Heart left ventricle (tissue), 16 donors: ENCODE measurements at regions not wholly inside any gene's neighbourhood (a gene's known extent, or its start where the extent isn't known, plus 50 kb on each side); places are given as distances from the start of the nearest gene placed in this dataset.

ENCODE experiments used
- ATAC-seq, 4 donors: fragments of 200-7000 bp; cut with Tn5 transposase; one replicate each; pipeline ENCODE4 v1.9.1; 2020 to 2022; ENCODE audit warnings: moderate library complexity in 4 of 4, mild to moderate bottlenecking in 3 of 4, moderate number of reproducible peaks in 1 of 4
- DNase-seq, 5 donors: peaks; one replicate each; pipeline ENCODE4 v3.0.0-alpha.2; 2020
- H3K27ac ChIP-seq, 12 donors: fragments of 200-600 bp; sonication (generic) in 4 of 12; one replicate each; pipeline versions ENCODE4 v1.5.0 to v1.8.0; 2016 to 2022; ENCODE audit warnings: mild to moderate bottlenecking in 2 of 12
- H3K27me3 ChIP-seq, 9 donors: fragments of 200-600 bp; sonication (generic) in 2 of 9; one replicate each; pipeline versions ENCODE4 v1.5.1 to v1.8.0; 2016 to 2022; ENCODE audit warnings: mild to moderate bottlenecking in 3 of 9
- H3K36me3 ChIP-seq, 9 donors: fragments of 200-600 bp; sonication (generic) in 2 of 9; one replicate each; pipeline versions ENCODE4 v1.5.0 to v1.8.0; 2018 to 2022; ENCODE audit warnings: mild to moderate bottlenecking in 2 of 9
- H3K4me1 ChIP-seq, 12 donors: fragments of 200-600 bp; sonication (generic) in 4 of 12; one replicate each; pipeline versions ENCODE4 v1.5.0 to v1.8.0; 2016 to 2022; ENCODE audit warnings: mild to moderate bottlenecking in 3 of 12
- H3K4me3 ChIP-seq, 12 donors: fragments of 200-600 bp; sonication (generic) in 4 of 12; one replicate each; pipeline versions ENCODE4 v1.5.0 to v1.8.0; 2017 to 2022; ENCODE audit warnings: mild to moderate bottlenecking in 9 of 12, moderate library complexity in 4 of 12
- H3K9me3 ChIP-seq, 12 donors: fragments of 200-600 bp; sonication (generic) in 4 of 12; one replicate each; pipeline versions ENCODE4 v1.5.0 to v1.8.0; 2016 to 2022; ENCODE audit warnings: mild to moderate bottlenecking in 1 of 12
- POLR2A ChIP-seq, 2 donors: fragments of 450-650 bp; IDR thresholded peaks; one replicate each; pipeline ENCODE4 v1.6.1; 2017; ENCODE audit warnings: antibody characterized with exemption in 2 of 2, mild to moderate bottlenecking in 2 of 2, moderate library complexity in 2 of 2
- WGBS, 4 donors: extraction: QIAGEN DNeasy Blood & Tissue Kit in 2 of 4; methylation state at CpG; one replicate each; pipeline versions ENCODE4 v1.1.5 to v1.1.7; 2013 to 2018; 5-methylcytosine and 5-hydroxymethylcytosine counted together
- intact Hi-C, 10 donors: fragments of 100-400 bp; cut with DNase I; formaldehyde crosslinking; loops; one replicate each; pipeline versions ENCODE4 v1.11.1 to v1.14.2; 2022
- TF ChIP-seq, protein P1 (sequence below), 12 donors: fragments of 200-600 bp; sonication (generic) in 4 of 12; IDR thresholded peaks; one replicate each; pipeline versions ENCODE4 v1.5.0 to v1.8.0; 2018 to 2022; ENCODE audit warnings: antibody characterized with exemption in 12 of 12, mild to moderate bottlenecking in 5 of 12
- donor health status: ischemic (EF 13 %, LVEDD 7.1; RV severe dilation, severe dysfunction).
- donor health status: healthy with polysubstance abuse.
- donor health status: DM: no; HTN: yes; CAD: no.
- donor health status: DM: no; HTN: no; CAD: no.
- donor health status: ischemic (EF 25% LVEDD 6.9; RV normal size, moderate dysfunction).
- donor health status: ischemic (EF 25% LVEDD 5.7; RV mildly dilated, moderate dysfunction).
- donor health status: healthy.
- donor health status: DM: yes; HTN: yes; CAD: no.
- donor health status: ischemic (EF 35%, LVEDD 5.7; RV mildly dilated, moderate dysfunction).
- donor health status: nonischemic (EF 11% LVEDD 7.7; RV severe dilation, severe dysfunction).
- donor health status: DM: yes; HTN: yes; CAD: no.
- donor health status: PGD.
- donor health status: ischemic (EF 29% LVEDD 5.4; RV normal size, mild dysfunction).
- donor health status: nonischemic (EF 23%, LVEDD 6.1; RV moderate dilation, normal function).

- ATAC-seq (no peak), DNase-seq (no peak)
- Histone ChIP-seq H3K36me3 (no peaks in the 10 kb centered on the region), H3K27me3 (no peaks in the 10 kb centered on the region), H3K9me3 (no peaks in the 10 kb centered on the region), H3K4me1 (peaks cover 0 to 48% (median 3%) of the 10 kb centered on the region in 12 donors), H3K27ac (peak overlapping the region in 1 of 12 donors; percentile 85), H3K4me3 (no peak overlapping the region)
- no peak for TF ChIP-seq POLR2A (IDR thresholded peaks at IDR 0.05)
- TF ChIP-seq, protein P1, sequence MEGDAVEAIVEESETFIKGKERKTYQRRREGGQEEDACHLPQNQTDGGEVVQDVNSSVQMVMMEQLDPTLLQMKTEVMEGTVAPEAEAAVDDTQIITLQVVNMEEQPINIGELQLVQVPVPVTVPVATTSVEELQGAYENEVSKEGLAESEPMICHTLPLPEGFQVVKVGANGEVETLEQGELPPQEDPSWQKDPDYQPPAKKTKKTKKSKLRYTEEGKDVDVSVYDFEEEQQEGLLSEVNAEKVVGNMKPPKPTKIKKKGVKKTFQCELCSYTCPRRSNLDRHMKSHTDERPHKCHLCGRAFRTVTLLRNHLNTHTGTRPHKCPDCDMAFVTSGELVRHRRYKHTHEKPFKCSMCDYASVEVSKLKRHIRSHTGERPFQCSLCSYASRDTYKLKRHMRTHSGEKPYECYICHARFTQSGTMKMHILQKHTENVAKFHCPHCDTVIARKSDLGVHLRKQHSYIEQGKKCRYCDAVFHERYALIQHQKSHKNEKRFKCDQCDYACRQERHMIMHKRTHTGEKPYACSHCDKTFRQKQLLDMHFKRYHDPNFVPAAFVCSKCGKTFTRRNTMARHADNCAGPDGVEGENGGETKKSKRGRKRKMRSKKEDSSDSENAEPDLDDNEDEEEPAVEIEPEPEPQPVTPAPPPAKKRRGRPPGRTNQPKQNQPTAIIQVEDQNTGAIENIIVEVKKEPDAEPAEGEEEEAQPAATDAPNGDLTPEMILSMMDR (IDR thresholded peaks at IDR 0.05), result no peak
- intact Hi-C loops, result no loop called here
- whole genome bisulfite sequencing, 4 donors, result 79 to 87% (median 82%) methylated on average over 9 of the region's 9 CpGs
Measured at GRCh38 chr4:184329235-184329634, 111.6 kb upstream of the ENPP6 start.

- ATAC-seq, result no peak
- Histone ChIP-seq H3K9me3 (no peaks in the 10 kb centered on the region), H3K27me3 (no peaks in the 10 kb centered on the region), H3K4me3 (no peak overlapping the region), H3K27ac (peak overlapping the region in 1 of 12 donors; percentile 23), H3K36me3 (no peaks in the 10 kb centered on the region), H3K4me1 (peaks cover 0 to 48% (median 3%) of the 10 kb centered on the region in 12 donors)
- DNase-seq, result no peak
- WGBS, 4 donors, result 81 to 92% (median 85%) methylated on average over 7 of the region's 7 CpGs
- TF ChIP-seq POLR2A (IDR thresholded peaks at IDR 0.05), result no peak
- TF ChIP-seq, protein P1 (IDR thresholded peaks at IDR 0.05), result no peak
- intact Hi-C loops, result no loop called here
Measured at GRCh38 chr4:184328022-184328736, 110.5 kb upstream of the ENPP6 start.

DNA sequence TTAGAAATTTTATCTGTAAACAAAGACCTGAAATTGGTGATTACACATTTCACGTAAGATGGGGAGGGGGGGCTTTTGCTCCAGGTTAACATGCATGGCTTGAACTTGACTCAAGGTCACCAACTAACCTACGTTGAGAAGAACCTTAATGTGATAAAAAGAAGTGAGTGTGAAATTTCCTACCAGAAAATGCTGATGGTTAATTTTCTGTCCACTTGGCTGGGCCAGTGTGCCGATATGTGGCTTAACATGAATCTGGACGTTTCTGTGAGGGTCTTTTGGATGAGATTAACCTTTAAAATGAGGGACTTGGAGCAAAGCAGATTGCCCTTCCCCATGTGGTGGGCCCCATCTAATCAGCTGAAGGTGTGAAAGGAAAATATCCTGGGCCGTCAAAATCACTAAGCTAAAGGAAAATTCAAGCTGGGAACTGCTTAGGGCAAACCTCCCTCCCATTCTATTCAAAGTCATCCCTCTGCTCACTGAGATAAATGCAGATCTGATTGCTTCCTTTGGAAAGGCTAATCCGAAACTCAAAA lies 107.3 kb upstream of the ENPP6 start:
- WGBS, 4 donors, result 85 to 93% (median 88%) methylated on average over 6 of the region's 6 CpGs

More for the DNA sequence above, 107.3 kb upstream of the ENPP6 start:
- ATAC-seq (no peak), DNase-seq (no peak)
- Histone ChIP-seq H3K27me3 (no peaks in the 10 kb centered on the region), H3K9me3 (no peaks in the 10 kb centered on the region), H3K4me1 (peaks cover 0 to 20% (median 0%) of the 10 kb centered on the region in 12 donors), H3K4me3 (no peak overlapping the region), H3K36me3 (no peaks in the 10 kb centered on the region), H3K27ac (no peak overlapping the region)
- intact Hi-C loops, result no loop called here
- TF ChIP-seq, protein P1 (IDR thresholded peaks at IDR 0.05), result no peak
- TF ChIP-seq POLR2A (IDR thresholded peaks at IDR 0.05), result no peak
